ENCODE measurements at regions not wholly inside any gene's neighbourhood (a gene's known extent, or its start where the extent isn't known, plus 50 kb on each side); places are given as distances from the start of the nearest gene placed in this dataset.
"Not testable (repeated sequence)": the region's sequence is repeated elsewhere in the genome, so short reads cannot be mapped to it uniquely, and the experiment has no call there.

GRCh38 chr2:223228871-223229270 lies 176.9 kb downstream of the KCNE4 start:
- no peak for DNase-seq

GRCh38 chr2:223230352-223230751 lies 178.4 kb downstream of the KCNE4 start:
- DNase-seq, result peak; percentile 81

- no peak for DNase-seq
These were observed 180.3 kb downstream of the KCNE4 start for GRCh38 chr2:223232285-223232684.

- DNase-seq, result no peak
These were observed 180.9 kb downstream of the KCNE4 start for GRCh38 chr2:223232896-223233295.

GRCh38 chr2:223235986-223236385 lies 184.0 kb downstream of the KCNE4 start:
- no peak for DNase-seq

GRCh38 chr2:223238301-223238700 lies 186.3 kb downstream of the KCNE4 start:
- DNase-seq, result no peak

GRCh38 chr2:223243233-223243632 lies 191.2 kb downstream of the KCNE4 start:
- no peak for DNase-seq

GRCh38 chr2:223247136-223247535 lies 195.1 kb downstream of the KCNE4 start:
- DNase-seq, result no peak

- no peak for DNase-seq
These were observed 199.8 kb downstream of the KCNE4 start for GRCh38 chr2:223251656-223252229.

- DNase-seq, result no peak
These were observed 208.7 kb downstream of the KCNE4 start for GRCh38 chr2:223260681-223261080.

GRCh38 chr2:223262946-223263345 lies 211.0 kb downstream of the KCNE4 start:
- peak; percentile 97 for DNase-seq

GRCh38 chr2:223264541-223265193 lies 212.7 kb downstream of the KCNE4 start:
- no peak for DNase-seq

GRCh38 chr2:223267160-223267951 lies 215.4 kb downstream of the KCNE4 start:
- no peak for DNase-seq

- no peak for DNase-seq
These were observed 217.4 kb downstream of the KCNE4 start for GRCh38 chr2:223269386-223269785.

- DNase-seq, result no peak
These were observed 218.6 kb downstream of the KCNE4 start for GRCh38 chr2:223270548-223270947.

GRCh38 chr2:223273995-223274394 lies 222.0 kb downstream of the KCNE4 start:
- no peak for DNase-seq

GRCh38 chr2:223282221-223282620 lies 230.2 kb downstream of the KCNE4 start:
- DNase-seq, result no peak

GRCh38 chr2:223283329-223283728 lies 231.3 kb downstream of the KCNE4 start:
- no peak for DNase-seq

GRCh38 chr2:223283771-223284170 lies 231.8 kb downstream of the KCNE4 start:
- no peak for DNase-seq

GRCh38 chr2:223285370-223286265 lies 233.6 kb downstream of the KCNE4 start:
- no peak for DNase-seq

GRCh38 chr2:223294756-223295155 lies 242.8 kb downstream of the KCNE4 start:
- DNase-seq, result no peak

GRCh38 chr2:223297788-223298187 lies 245.8 kb downstream of the KCNE4 start:
- DNase-seq, result no peak

- not testable (repeated sequence) for DNase-seq
These were observed 246.3 kb downstream of the KCNE4 start for GRCh38 chr2:223298329-223298728.
